NCI-H187 treated with DMSO at 0.1 percent for 48 hours (cell line): ENCODE measurements at regions not wholly inside any gene's neighbourhood (a gene's known extent, or its start where the extent isn't known, plus 50 kb on each side); places are given as distances from the start of the nearest gene placed in this dataset.

ENCODE experiments used
- DNase-seq: peaks from one replicate; lab custom pipeline; 2025; lab: John Stamatoyannopoulos, UW

DNA sequence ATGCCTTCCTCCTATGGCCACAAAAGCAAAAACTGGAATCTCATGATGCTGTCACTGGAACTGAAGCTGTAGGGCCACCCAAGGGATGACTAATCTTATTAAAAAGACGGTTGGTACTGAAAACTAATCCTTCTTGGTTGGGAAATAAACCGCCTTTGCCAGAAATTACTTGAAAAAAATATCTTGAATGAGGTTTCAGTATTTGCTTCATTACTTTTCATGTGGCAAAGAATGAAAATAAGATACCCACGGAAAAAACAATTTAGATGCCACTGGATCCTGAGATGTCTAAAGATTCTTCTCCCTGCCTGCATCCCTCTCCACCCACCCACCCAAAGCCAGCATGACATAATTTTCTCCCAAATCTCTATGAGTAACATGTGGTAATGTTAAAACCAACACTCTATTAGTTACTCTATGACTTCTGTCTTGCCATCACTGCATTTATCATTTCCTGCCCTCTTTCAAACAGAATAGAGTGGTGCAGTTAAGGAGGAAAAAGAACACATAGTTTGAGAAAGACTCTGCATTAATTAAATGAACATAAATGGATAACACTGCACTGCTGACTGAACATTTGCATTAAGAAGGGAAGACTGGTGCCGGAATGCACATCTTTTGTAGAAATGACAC is 111.8 kb upstream of the DPH6 start:
- no peak for DNase-seq

DNA sequence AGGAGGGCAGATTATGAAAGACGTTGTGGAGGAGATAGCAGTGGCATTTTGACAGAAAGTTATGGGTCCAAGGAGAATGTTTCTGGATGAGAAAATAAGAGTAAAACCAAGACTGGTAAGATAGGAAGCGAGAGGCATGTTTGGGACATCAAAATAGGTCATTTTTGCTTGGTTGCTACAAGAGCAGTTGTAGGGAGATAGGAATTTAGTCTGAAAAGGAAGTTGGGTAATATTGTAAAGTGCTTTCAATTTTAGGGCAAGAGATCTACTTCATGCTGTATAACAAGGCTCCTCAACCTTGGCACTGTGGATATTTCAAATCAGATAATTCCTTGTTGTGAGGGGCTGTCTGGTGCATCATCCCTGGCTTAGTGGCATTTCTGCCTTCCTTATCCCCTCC is 118.0 kb upstream of the DPH6 start:
- no peak for DNase-seq

DNA sequence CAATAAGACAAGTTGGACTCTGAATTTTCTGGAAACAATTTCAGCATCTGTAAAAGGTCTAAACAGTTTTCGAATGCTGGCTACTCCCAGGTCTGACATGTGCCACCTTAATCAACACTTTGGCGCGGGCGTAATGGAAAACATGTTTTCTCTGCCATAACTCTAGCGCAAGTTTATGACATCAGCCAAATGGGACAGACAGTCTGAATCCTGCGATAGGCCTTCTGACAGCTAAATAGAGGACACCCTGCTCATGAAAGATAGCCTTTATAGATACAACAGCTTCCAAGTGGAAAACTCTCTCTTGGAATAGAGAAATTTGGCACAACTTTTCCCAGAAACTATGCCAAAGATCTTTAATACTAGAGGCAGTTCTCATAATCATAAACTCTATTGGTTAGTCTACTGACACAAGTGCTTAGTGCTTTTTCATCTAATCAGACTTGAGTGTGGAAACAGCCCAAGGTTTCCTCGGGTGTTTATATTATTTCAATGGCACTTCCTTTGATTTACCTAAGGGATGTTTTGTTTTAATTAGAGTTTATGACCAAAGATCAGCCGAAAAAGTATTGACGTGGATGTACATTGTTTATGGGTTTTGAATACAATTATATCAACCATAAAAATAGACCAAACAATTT is 120.1 kb upstream of the DPH6 start:
- DNase-seq = no peak

DNA sequence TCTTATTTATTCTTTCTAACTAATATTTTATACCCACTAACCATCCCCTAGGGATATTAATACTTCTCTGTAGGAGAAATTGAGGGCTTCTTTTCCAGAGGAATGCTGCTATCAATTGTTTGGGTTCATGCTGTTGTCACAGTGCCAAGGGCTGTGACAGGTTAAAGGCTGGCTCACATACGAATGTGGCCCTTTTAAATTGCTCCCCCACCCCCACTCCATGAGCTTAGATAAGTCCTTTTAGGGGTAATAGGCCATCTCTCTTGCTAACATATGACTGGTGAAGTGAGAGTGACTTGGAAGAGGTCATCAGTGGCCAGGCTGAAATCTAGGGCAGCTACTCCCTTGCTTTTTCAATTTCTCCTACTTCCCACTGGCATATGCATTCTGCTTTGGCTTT is 121.9 kb upstream of the DPH6 start:
- no peak for DNase-seq

DNA sequence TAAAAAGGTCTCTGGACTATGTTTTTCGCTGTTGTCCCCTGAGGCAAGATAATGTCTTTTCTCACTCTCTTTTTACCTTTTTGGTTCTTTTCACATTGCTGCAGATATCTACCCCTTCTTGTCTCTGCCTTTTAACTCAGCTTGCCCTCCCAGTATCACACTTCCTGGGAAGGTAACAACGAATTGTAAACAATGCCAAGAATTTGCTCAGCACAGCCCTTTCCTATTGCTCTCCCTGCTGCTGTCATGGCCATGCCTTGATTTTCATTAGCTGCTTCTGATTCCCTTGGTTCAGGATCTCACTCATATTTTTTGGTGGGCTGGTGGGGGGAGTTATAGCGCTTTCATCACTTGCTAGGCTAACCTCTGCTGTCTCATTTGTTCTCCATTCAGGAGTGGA is 123.1 kb upstream of the DPH6 start:
- no peak for DNase-seq

DNA sequence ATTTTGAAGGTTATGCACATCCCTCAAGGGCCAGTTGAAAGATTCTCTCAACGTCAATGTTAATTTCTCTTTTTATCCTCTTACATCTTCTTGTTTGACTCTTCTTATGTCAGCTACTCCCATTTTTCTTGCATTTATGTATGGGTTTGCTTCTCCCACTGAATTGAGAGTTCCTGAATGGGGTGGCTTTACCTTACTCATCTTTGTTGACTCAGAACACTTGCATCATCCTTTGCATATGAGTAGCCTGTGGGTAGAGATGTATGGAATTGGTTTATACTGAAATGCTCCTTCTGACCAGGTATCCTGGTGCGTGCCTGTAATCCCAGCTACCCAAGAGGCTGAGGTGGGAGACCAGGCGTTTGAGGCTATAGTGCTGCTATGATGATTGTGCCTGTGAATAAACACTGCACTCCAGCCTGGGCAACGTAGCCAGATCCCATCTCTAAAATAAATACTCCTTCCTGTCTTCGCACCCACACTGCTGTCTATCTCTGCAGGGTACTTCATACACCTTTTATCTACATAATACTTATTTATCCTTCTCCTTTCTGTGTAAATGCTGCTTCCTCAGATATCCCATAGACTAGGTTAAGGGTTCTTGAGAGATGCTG is 123.6 kb upstream of the DPH6 start:
- DNase-seq = no peak

DNA sequence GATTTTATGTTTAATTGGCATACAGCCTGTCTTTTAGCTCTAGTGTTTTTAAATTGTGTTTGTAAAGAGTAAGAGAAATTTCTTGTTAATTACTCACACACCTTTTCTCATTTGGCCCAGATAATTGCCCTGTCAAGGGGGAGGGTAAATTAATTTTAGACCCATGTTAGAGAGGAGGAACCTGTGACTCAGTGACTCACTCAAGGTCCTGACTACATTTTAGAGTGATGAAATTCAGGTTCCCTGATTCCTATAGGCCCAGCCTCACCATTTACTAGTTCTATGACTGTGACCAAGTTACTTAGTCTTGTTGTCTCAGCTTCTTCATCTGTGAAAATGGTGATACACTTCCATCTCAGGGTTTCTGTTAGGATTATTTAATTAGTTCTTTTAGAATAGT is 125.2 kb upstream of the DPH6 start:
- no peak for DNase-seq

DNA sequence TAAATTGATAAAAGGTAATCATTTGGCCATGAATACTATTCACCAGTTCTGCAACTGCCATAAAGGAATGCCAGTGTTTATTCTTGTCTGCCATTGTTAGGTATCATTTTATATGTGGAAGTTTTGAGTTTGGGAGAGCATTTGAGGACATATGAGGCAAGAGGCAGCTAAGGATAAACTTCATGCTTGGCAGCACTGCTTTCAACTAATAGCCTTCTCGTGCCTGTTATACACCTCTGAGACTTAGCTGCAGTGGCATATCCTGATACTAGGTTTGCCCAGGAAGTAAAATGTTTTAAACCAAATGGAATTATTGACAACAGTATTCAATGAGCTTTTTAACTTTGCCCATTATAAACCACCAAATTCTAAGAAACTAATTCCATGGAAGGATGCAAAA is 126.0 kb upstream of the DPH6 start:
- DNase-seq = no peak

DNA sequence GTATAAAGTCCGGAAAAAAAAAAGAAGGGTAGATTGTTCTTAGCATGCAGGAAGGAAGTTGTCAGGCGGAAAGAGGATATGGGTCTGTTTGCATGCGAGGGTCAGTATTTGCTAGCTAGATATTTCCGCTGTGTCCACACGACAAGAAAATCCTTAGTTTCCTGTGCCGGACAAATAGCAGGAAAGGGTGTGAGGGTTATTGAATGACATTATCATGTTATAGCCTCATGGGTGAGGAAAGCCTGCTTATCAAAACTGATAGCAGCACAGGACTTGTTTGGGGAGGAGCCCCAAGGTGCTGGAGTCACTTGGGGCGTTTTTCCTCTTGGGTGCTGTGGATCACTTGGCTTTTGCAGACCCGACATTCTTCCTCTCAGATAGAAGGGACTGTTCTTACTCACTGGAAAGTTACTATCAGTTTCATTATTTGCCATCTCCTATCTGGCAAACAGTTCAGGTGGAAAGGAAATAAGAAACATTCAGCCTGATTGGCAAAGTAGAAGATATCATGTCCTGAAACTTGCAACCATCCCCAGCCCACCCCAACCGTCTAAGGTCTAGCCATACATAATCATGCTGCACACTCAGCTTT is 127.2 kb upstream of the DPH6 start:
- DNase-seq = no peak

DNA sequence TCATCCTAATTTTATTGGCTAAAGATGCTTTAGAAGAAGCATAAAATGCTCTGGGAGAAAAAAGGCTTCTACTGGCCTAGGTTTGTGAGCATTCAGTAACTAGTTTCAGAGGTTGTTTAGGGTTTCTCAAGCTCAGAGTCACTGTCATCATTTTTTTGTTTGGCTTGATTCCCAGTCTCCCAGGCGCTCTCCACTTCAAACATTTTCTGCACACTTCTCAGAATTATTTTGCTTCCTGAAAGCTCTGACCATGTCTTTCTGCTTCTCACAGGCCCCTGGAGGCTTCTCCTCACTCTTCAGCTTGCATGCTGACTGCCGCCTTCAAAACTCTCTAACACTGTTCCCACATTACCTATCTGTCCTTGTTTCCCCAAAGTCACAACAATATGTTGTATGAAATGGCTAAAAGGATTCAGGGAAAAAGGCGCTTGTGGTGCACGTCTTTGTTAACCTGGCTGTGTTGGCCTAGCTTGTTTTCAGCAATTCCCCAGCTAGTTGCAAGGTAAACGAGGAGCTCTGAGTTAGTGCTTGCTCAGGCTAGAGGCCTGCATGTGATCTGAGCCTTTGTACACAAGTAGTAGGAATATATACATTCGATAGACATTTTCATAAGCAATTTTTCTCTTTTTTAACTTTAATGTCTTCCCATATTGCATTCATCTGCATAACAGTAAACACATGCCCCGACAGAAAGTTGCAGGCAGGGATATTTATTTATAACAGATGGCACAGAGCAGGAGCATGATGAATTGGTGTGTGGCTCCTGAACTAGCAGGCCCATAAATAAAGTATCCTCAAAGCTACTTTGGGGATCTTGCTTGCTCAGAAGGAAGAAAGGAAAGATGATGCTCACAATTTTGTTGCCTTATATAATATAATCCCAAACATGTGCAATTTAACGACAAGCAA is 129.2 kb upstream of the DPH6 start:
- DNase-seq = peak; percentile 17

DNA sequence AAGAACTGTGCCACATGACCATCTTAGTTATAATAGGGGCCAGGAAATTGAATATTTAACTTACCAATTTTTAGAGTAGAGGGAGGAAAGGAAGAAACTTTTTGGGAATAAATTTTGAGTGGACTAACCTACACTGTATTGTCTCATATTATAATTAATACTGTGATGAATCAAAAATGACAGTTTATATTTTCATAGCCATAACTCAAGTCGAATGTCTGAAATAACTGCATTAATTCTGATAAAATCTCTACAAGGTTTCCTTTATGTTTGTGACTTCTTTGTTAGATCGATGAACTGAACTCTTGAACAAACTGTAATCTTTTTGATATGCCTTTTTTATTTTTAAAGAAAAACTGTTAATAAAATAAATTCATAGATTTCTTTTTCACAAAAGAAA is 132.8 kb upstream of the DPH6 start:
- DNase-seq = no peak

DNA sequence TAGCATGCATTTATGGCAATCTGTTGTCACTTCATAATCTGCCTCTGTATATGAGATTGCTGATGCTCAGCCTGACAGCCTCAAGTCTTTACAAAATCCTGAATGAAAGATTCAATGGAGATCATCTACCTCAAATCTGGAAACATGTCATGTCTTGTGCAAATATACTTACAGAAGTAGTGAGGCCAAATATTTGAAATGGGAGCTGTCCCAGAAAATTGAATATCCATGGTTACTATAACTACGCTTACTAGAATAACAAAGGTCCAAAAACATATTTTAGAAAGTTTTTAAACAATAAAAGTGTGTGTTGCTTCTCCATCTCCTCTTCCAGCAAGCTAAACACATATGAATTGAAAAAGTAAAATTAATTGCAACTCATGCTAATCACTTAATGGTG is 133.2 kb upstream of the DPH6 start:
- no peak for DNase-seq

DNA sequence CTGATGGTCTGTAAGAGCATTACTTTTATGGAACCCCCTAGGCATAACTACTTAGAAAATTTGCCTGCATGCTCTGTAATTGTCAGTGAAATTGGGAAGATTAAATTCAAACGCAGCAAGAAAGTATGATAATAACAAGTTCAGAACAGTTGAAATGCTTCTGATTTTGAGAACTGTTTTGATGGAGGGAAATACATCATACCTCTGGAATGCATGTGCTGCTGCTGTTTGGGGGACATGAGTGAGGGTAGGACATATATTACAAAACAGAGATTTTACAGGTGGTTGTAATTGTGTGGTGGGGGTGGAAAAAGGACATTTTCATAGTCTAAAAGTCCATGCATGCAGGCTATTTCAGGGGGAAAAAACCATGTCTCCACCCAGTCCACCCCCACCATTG is 135.0 kb upstream of the DPH6 start:
- DNase-seq = no peak

DNA sequence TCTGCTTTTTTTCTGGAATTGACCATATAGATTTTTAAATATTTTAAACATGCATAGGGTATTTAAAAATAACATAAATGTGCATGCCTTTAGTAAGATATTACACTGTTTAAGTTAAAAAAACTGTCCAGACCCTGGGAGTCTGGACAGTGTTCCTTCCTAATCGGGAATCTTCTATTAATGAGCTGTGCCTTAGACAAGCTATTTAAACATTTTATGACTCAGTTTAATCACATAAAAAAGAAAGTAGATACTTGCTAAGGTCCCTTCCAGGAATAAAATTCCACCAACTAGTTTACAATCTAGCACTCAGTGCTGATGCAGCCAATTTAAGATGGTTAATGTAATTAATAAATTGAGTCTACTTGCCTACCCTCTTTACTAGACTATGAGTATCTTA is 140.4 kb upstream of the DPH6 start:
- DNase-seq = no peak

DNA sequence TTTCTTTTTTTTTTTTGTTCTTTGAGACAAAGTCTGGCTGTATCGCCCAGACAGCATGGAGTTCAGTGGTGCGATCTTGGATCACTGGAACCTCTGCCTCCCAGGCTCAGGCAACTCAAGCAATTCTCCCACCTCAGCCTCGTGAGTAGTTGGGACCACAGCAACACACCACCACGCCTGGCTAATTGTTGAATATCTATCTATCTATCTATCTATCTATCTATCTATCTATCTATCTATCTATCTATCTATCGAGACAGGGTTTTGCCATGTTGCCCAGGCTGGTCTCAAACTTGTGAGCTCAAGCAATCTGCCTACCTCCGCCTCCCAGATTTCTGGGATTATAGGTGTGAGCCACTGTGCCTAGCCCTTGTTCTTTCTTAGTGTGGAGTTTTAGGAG is 143.3 kb upstream of the DPH6 start:
- DNase-seq = no peak

DNA sequence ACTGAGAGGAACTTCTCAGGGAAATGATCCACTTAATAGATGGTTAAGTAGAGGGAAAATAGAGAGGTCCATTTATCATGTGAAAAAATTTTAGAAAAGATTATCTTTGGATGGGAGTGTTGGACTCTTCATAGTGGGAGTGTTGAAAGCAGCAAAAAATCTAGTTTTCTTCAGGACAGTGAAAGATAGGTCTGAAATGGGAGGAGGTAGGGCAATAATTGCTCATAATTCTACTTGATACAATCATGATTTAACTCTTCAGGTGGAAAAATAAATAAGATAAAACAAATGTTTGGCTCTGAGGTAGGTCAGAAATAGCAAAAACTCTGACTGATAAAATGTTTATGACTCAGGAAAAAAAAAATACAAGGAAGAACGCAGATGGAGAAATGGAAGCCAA is 144.1 kb upstream of the DPH6 start:
- DNase-seq = no peak

DNA sequence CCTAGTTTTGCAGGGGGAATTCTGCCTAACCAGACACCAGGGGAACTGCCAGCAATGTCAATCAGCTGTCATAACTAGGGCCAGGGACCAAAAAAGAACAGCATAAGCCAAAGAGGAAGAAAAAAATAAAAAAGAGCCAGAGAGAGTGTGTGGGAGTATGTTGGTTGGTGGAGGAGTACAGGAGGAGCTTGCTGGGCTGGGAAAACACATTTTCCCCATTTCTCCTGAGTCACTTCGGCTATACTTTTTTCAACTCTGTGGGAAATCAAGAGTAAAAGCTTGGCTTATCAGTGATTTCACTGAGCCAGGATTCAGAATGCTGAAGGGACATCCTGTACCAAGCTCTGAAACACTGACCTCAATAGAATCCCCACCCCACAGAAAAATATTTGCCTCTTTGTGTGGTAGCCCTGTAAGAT is 144.7 kb upstream of the DPH6 start:
- DNase-seq = no peak

DNA sequence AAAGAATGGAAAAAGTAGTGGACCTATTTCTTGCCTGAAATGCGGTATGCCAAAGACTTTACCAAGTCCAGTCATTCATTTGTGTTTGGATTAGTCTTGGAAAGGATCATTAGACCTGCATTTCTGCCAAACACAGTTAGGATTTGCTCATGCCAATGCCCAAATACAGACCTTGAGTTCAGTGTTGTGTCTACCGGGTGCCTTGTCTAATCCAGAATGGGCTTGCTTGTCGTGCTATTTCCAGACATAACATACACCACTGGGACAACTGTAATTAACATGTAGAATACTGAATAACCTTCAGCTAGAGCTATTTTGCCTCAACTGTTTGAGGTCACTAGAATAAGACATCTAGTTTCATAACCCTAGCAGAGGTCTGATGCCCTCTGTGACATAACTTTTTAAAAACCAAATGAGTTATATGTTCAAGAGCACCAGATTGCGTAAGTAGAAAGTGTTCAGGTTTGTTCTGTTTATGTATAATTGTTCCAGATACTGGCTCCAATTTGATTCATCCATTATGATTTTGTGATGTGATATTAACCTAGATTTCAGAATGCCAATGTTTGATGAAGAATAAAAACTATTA is 145.3 kb upstream of the DPH6 start:
- DNase-seq = no peak

DNA sequence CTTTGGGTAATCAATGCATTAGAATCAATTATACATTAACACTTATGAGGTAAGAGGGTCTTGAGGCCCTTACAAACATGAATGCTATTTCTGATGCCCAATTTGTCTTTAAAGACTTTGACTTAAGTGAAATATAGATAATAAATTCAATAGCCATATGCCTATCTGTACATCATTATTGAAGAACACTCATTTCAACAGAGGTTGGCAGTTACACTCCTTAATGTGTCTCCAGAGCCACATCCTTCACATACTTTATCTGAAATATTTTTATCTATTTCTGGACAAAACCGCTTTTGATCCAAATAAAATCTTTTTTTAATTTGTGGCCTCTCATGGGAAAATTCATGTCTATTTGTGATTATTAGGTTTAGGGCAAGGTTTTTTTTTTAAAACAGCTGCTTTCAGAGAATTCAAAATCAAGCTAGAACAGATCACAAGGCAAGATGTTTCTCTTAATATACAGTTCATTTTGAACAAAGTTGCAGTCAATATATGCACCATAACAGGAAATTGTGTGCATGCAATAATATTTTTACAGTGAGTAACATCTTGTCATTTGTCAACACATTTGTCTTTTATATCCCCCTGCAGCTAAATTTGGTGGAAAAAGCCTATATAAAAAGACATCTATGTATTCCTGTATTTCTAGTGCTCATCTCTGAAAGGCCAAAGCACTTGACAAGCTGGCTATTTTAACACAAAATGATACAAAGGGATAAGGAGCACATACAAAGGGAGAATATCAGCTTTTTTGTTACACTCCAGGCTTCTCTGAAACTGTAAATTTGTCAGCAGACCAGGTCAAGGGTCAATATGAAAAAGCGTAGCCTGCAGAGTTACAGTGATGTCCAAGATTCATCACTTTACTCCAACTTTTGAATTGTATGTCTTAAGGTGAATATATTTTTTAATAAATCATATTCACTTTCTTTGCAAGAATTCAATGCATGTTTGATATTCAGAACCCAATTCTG is 146.2 kb upstream of the DPH6 start:
- no peak for DNase-seq

DNA sequence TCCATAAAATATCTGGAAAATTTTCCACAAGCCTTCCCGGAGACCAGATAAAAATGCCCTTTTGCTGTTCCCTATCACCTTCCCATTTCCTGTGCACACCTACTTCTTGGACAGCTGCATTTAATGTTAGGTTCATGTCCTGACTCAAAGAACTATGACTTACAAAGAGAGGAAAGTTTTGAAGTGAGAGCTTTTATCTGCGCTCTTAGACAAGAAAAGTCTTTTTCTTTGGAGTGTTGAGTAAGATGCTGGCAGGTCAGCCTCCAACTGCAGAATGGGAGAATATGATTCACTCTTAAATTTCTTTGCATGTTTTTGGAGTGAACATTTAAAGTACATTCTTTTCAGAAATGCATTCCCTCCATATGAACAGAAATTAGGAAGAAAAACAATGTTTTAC is 147.3 kb upstream of the DPH6 start:
- DNase-seq = no peak

DNA sequence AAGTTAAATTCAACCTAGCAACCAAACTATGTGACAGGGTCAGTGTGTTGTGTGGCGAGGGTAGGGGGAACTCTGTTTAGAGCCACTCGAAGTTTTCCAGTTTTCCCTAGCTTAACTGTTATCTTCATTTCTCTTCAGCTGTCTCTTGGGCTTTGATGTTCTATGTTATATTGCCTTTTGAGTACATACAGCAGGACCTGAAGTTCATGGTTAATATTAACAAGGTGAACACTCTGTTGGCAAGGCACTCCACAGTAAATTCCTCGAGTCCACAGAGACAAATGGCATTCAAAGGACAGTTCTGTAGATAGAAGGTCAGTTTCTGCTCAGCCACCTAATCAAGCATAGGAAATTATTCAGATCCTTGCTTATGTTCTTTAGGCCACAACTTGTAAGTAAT is 147.9 kb upstream of the DPH6 start:
- DNase-seq = no peak
